ENCODE measurements at regions not wholly inside any gene's neighbourhood (a gene's known extent, or its start where the extent isn't known, plus 50 kb on each side); places are given as distances from the start of the nearest gene placed in this dataset.

DNA sequence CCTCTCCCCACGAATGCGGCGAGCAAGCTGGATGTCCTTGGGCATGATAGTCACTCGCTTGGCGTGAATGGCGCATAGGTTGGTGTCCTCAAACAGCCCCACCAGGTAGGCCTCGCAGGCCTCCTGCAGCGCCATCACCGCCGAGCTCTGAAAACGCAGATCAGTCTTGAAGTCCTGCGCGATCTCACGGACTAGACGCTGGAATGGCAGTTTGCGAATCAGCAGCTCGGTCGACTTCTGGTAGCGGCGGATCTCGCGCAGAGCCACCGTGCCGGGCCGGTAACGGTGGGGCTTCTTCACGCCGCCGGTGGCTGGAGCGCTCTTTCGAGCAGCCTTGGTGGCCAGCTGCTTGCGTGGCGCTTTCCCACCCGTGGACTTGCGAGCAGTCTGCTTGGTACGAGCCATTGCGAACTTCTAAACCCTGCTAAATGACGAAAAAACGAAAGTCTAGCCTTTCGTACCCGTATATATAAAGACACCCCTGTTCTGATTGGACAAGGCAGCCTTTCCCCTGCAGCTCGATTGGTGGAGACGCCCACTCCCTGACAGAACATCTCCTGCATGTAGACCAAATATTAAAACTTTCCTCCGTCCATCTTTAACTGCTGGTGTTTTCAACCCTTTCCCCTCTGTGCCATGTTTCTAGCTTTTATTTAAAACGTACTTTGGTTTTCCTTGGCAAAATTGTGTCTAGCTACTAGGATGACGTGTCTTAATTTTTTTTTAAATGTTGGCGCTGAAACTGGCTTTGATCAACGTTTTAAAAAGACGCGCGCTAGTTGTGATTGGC lies 109.8 kb downstream of the HFE start:
- intact Hi-C loops (cut with DNase I; ENCODE audit: low total_unique reads) = no loop called here
- peak in 1 of 2 donors; percentile 12 for TF ChIP-seq POLR2A (IDR thresholded peaks at IDR 0.05)
- TF ChIP-seq, protein P1, sequence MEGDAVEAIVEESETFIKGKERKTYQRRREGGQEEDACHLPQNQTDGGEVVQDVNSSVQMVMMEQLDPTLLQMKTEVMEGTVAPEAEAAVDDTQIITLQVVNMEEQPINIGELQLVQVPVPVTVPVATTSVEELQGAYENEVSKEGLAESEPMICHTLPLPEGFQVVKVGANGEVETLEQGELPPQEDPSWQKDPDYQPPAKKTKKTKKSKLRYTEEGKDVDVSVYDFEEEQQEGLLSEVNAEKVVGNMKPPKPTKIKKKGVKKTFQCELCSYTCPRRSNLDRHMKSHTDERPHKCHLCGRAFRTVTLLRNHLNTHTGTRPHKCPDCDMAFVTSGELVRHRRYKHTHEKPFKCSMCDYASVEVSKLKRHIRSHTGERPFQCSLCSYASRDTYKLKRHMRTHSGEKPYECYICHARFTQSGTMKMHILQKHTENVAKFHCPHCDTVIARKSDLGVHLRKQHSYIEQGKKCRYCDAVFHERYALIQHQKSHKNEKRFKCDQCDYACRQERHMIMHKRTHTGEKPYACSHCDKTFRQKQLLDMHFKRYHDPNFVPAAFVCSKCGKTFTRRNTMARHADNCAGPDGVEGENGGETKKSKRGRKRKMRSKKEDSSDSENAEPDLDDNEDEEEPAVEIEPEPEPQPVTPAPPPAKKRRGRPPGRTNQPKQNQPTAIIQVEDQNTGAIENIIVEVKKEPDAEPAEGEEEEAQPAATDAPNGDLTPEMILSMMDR (IDR thresholded peaks at IDR 0.05) = no peak
- WGBS, 2 donors = 1 to 2% methylated on average over 40 to 50 of the region's 51 CpGs
- DNase-seq (ENCODE audit: low spot score in 2 of 2) = peak; percentile 77 to 92
- H3K4me3 ChIP-seq (ENCODE audit: low read depth, poor library complexity, severe bottlenecking) = peak overlapping the region; percentile 39

DNA sequence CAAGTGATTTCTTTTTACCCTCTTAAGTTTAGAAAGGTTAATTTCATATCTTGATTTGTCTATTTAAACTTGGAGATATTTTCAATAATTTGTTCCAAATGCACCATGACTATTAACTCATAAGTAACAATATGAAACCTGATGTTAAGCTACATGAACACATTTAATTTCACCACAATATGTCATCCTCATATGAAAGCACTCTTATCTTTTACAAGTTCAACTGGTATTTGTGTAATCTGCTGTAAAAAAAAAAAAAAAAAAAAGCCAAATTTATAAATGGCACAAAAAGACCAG lies 110.4 kb downstream of the HFE start:
- TF ChIP-seq, protein P1 (IDR thresholded peaks at IDR 0.05) = no peak
- TF ChIP-seq POLR2A (IDR thresholded peaks at IDR 0.05) = no peak
- no peak overlapping the region for H3K4me3 ChIP-seq (ENCODE audit: low read depth, poor library complexity, severe bottlenecking)
- intact Hi-C loops (cut with DNase I; ENCODE audit: low total_unique reads) = no loop called here
- DNase-seq (ENCODE audit: low spot score in 2 of 2) = no peak

DNA sequence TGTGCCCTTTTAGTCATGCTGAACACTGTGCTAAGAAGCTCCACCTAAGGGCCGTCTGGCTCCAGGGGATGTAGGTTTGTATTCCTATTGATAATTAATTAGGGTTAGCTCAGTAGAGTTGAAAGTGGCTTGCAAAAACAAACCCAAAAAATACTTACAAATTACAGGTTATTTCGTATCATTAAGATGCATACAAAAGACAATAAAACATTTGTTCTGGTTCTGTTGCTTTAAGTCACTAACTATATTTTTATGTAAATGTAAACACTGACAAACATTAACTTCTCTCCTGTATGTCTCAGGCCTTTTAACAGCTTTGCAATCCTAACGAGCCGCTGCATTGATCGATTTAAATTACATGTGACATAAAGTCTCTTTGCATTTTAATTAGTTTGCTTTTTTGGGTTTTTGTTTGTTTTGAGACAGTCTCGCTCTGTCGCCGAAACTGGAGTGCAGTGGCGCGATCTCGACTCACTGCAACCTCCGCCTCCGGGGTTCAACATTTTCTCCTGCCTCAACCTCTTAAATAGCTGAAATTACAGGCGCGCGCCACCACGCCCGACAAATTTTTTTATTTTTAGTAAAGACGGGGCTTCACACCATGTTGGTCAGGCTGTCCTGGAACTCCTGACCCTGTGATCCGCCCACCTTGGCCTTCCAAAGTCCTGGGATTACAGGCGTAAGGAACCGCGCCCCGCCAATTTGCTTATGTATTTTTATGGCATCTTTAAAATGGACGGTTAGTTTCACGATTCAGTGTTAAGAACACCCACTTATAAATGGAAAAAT lies 110.9 kb downstream of the HFE start:
- intact Hi-C loops (cut with DNase I; ENCODE audit: low total_unique reads) = no loop called here
- WGBS, 2 donors = 3 to 5% methylated on average over 26 of the region's 26 CpGs
- TF ChIP-seq, protein P1 (IDR thresholded peaks at IDR 0.05) = no peak
- no peak for TF ChIP-seq POLR2A (IDR thresholded peaks at IDR 0.05)
- H3K4me3 ChIP-seq (ENCODE audit: low read depth, poor library complexity, severe bottlenecking) = peak overlapping the region; percentile 30
- DNase-seq (ENCODE audit: low spot score in 2 of 2) = no peak

DNA sequence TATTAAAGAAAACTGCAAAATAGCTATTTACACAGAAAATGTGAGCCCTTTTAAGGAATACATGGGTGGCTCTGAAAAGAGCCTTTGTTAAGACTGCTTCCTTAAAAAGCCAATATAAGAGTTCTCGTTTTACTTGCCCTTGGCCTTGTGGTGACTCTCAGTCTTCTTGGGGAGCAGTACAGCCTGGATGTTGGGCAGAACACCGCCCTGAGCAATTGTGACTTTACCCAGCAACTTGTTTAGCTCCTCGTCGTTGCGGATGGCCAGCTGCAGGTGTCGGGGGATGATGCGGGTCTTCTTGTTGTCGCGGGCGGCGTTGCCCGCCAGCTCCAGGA lies 111.5 kb downstream of the HFE start:
- DNase-seq (ENCODE audit: low spot score in 2 of 2) = no peak
- peak overlapping the region; percentile 30 for H3K4me3 ChIP-seq (ENCODE audit: low read depth, poor library complexity, severe bottlenecking)
- TF ChIP-seq, protein P1 (IDR thresholded peaks at IDR 0.05) = no peak
- TF ChIP-seq POLR2A (IDR thresholded peaks at IDR 0.05) = no peak
- intact Hi-C loops (cut with DNase I; ENCODE audit: low total_unique reads) = no loop called here
- 2 to 4% methylated on average over 7 of the region's 12 CpGs for WGBS, 2 donors

DNA sequence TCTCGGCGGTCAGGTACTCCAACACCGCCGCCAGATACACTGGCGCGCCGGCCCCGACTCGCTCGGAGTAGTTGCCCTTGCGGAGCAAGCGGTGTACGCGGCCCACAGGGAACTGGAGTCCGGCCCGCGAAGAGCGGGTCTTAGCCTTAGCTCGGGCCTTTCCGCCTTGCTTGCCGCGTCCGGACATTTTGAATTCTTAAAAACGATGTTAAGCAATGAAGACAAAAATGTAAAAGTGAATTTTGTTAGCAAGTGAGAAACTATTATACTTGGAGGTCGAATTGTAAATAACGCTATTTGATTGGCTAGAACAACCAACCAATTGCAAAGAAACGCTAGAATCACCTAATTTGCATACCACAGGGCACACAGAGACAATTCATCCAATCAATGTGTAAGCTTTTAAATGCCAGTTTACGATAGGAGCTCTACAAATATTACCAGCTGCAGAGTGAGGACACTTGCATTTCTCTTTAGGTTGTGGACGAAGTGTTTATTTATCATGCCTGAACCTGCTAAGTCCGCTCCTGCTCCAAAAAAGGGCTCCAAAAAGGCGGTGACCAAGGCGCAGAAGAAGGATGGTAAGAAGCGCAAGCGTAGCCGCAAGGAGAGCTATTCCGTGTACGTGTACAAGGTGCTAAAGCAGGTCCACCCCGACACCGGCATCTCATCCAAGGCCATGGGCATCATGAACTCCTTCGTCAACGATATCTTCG lies 112.0 kb downstream of the HFE start:
- TF ChIP-seq POLR2A (IDR thresholded peaks at IDR 0.05) = no peak
- TF ChIP-seq, protein P1 (IDR thresholded peaks at IDR 0.05) = no peak
- H3K4me3 ChIP-seq (ENCODE audit: low read depth, poor library complexity, severe bottlenecking) = peak overlapping the region; percentile 30
- DNase-seq (ENCODE audit: low spot score in 2 of 2) = peak; percentile 50 to 92
- intact Hi-C loops (cut with DNase I; ENCODE audit: low total_unique reads) = no loop called here
- 1 to 2% methylated on average over 40 to 42 of the region's 42 CpGs for WGBS, 2 donors
